HEK293 (cell line): ENCODE measurements at regions not wholly inside any gene's neighbourhood (a gene's known extent, or its start where the extent isn't known, plus 50 kb on each side); places are given as distances from the start of the nearest gene placed in this dataset.

Experiments used
- CTCF ChIA-PET: fragments of 350-600 bp; formaldehyde crosslinking; extraction: SDS; loops from one replicate; lab custom pipeline; 2021; ENCODE audit warnings: antibody characterized with exemption; lab: Yijun Ruan, JAX
- POLR2A ChIA-PET: fragments of 300-600 bp; formaldehyde crosslinking; extraction: SDS; loops from one replicate; lab custom pipeline; 2020; ENCODE audit warnings: antibody characterized with exemption, inconsistent platforms; lab: Yijun Ruan, JAX
- H3K27ac ChIP-seq: fragments of 200-500 bp; sonication (Bioruptor generic); 2 replicates; pipeline ENCODE4 v1.5.1; 2014; ENCODE audit warnings: low read depth, low read length, control low read depth, inconsistent platforms; ENCODE audit errors: extremely low read depth
- H3K36me3 ChIP-seq, 2 experiments: fragments of 200-500 bp in 1 of 2; sonication (Bioruptor generic) in 1 of 2; 1 replicate in 1 of 2; 2 replicates in 1 of 2; pipeline ENCODE4 v1.5.1; 2014 to 2017; ENCODE audit warnings: inconsistent platforms in 2 of 2, low read length in 2 of 2; ENCODE audit not compliant: control insufficient read depth in 2 of 2, insufficient read depth in 1 of 2
- H3K4me1 ChIP-seq: fragments of 200-500 bp; sonication (Bioruptor generic); 2 replicates; pipeline ENCODE4 v1.5.1; 2014; ENCODE audit warnings: mild to moderate bottlenecking, low read length, inconsistent platforms; ENCODE audit not compliant: control insufficient read depth, insufficient read depth
- H3K4me3 ChIP-seq: 2 replicates; pipeline ENCODE4 v1.5.1; 2011; ENCODE audit warnings: low read depth, mild to moderate bottlenecking, control low read depth, low read length, moderate library complexity
- H3K9me3 ChIP-seq: fragments of 200-500 bp; sonication (Bioruptor generic); 2 replicates; pipeline ENCODE4 v1.5.1; 2014; ENCODE audit warnings: low read depth, low read length, inconsistent platforms; ENCODE audit not compliant: control insufficient read depth, insufficient read depth
- AEBP2 ChIP-seq: fragments of 450-650 bp; formaldehyde crosslinking; IDR thresholded peaks from 2 replicates; pipeline ENCODE4 v1.5.1; 2016; ENCODE audit warnings: missing biosample characterization, missing genetic modification characterization, borderline replicate concordance
- HOXC10 ChIP-seq: sonication (generic); formaldehyde crosslinking; IDR thresholded peaks from 2 replicates; pipeline ENCODE4 v1.8.1; 2023; ENCODE audit warnings: mild to moderate bottlenecking, missing genetic modification reagents
- HOXD13 ChIP-seq: sonication (generic); formaldehyde crosslinking; IDR thresholded peaks from 2 replicates; pipeline ENCODE4 v1.8.0; 2022; ENCODE audit warnings: missing genetic modification reagents, borderline replicate concordance
- IKZF3 ChIP-seq: fragments of 450-650 bp; IDR thresholded peaks from 2 replicates; pipeline ENCODE4 v1.5.0; 2018; ENCODE audit warnings: missing biosample characterization, mild to moderate bottlenecking, missing genetic modification characterization, moderate library complexity
- MEIS1 ChIP-seq: sonication (generic); formaldehyde crosslinking; IDR thresholded peaks from 2 replicates; pipeline ENCODE4 v1.8.1; 2022; ENCODE audit warnings: missing genetic modification reagents, mild to moderate bottlenecking, borderline replicate concordance
- OSR2 ChIP-seq: fragments of 450-650 bp; formaldehyde crosslinking; IDR thresholded peaks from 2 replicates; pipeline ENCODE4 v1.5.1; 2016; ENCODE audit warnings: missing biosample characterization, missing genetic modification characterization
- ZBTB10 ChIP-seq: fragments of 450-650 bp; formaldehyde crosslinking; IDR thresholded peaks from 2 replicates; pipeline ENCODE4 v1.5.1; 2016; ENCODE audit warnings: missing biosample characterization, missing genetic modification characterization
- ZBTB49 ChIP-seq: fragments of 450-650 bp; formaldehyde crosslinking; IDR thresholded peaks from 2 replicates; pipeline ENCODE4 v1.5.1; 2016; ENCODE audit warnings: missing biosample characterization, missing genetic modification characterization, low read depth
- ZNF121 ChIP-seq: fragments of 450-650 bp; formaldehyde crosslinking; IDR thresholded peaks from 2 replicates; pipeline ENCODE4 v1.5.1; 2016; ENCODE audit warnings: missing biosample characterization, missing genetic modification characterization
- ZNF132 ChIP-seq: fragments of 450-650 bp; formaldehyde crosslinking; IDR thresholded peaks from 2 replicates; pipeline ENCODE4 v1.5.1; 2017; ENCODE audit warnings: missing biosample characterization, missing genetic modification characterization, borderline replicate concordance
- ZNF24 ChIP-seq: fragments of 450-650 bp; formaldehyde crosslinking; IDR thresholded peaks from 2 replicates; pipeline ENCODE4 v1.5.1; 2016; ENCODE audit warnings: missing biosample characterization, missing genetic modification characterization
- ZNF280C ChIP-seq: fragments of 450-650 bp; formaldehyde crosslinking; IDR thresholded peaks from 2 replicates; pipeline ENCODE4 v1.5.1; 2016; ENCODE audit warnings: missing biosample characterization, missing genetic modification characterization
- ZNF629 ChIP-seq: fragments of 450-650 bp; formaldehyde crosslinking; IDR thresholded peaks from 2 replicates; pipeline ENCODE4 v1.5.1; 2017; ENCODE audit warnings: missing biosample characterization, missing genetic modification characterization
- ZNF645 ChIP-seq: fragments of 450-650 bp; formaldehyde crosslinking; IDR thresholded peaks from 2 replicates; pipeline ENCODE4; 2016; ENCODE audit warnings: missing biosample characterization, missing genetic modification characterization
- ZNF654 ChIP-seq: fragments of 450-650 bp; formaldehyde crosslinking; IDR thresholded peaks from 2 replicates; pipeline ENCODE4 v1.5.1; 2016; ENCODE audit warnings: low read depth, missing biosample characterization, missing genetic modification characterization
- ZNF660 ChIP-seq: fragments of 450-650 bp; IDR thresholded peaks from 2 replicates; pipeline ENCODE4 v1.5.1; 2018; ENCODE audit warnings: missing biosample characterization, mild to moderate bottlenecking, missing genetic modification characterization
- ZNF670 ChIP-seq: fragments of 450-650 bp; formaldehyde crosslinking; IDR thresholded peaks from 2 replicates; pipeline ENCODE4 v1.5.1; 2016; ENCODE audit warnings: missing biosample characterization, missing genetic modification characterization, low read depth
- ZNF701 ChIP-seq: fragments of 450-650 bp; formaldehyde crosslinking; IDR thresholded peaks from 2 replicates; pipeline ENCODE4 v1.5.1; 2016; ENCODE audit warnings: missing biosample characterization, missing genetic modification characterization
- ZNF785 ChIP-seq: fragments of 450-650 bp; formaldehyde crosslinking; IDR thresholded peaks from 2 replicates; pipeline ENCODE4 v1.5.1; 2016; ENCODE audit warnings: missing biosample characterization, missing genetic modification characterization
- ZNF837 ChIP-seq: fragments of 450-650 bp; formaldehyde crosslinking; IDR thresholded peaks from 2 replicates; pipeline ENCODE4 v1.5.1; 2016; ENCODE audit warnings: missing biosample characterization, missing genetic modification characterization
- ZNF843 ChIP-seq: fragments of 450-650 bp; formaldehyde crosslinking; IDR thresholded peaks from 2 replicates; pipeline ENCODE4 v1.5.1; 2016; ENCODE audit warnings: missing biosample characterization, missing genetic modification characterization
- ZSCAN5A ChIP-seq: fragments of 450-650 bp; formaldehyde crosslinking; IDR thresholded peaks from 2 replicates; pipeline ENCODE4 v1.5.1; 2016; ENCODE audit warnings: missing biosample characterization, missing genetic modification characterization
- TF ChIP-seq, protein P1 (sequence below): fragments of 450-650 bp; formaldehyde crosslinking; IDR thresholded peaks from 2 replicates; pipeline ENCODE4 v1.5.1; 2016; ENCODE audit warnings: missing biosample characterization, missing genetic modification characterization

- no peaks in the 10 kb centered on the region for H3K36me3 ChIP-seq
- H3K4me3 ChIP-seq: no peak overlapping the region
- H3K9me3 ChIP-seq: no peaks in the 10 kb centered on the region
- POLR2A ChIA-PET: no interaction called here
- no peak overlapping the region for H3K27ac ChIP-seq
- 0 out of 2 replicates have a peak, but pooled peaks cover 2% of the 10 kb centered on the region for H3K4me1 ChIP-seq
- CTCF ChIA-PET: interaction anchor here (0.6 kb wide), 1 partner anchor 134 kb away, joined by 3 read pairs; no protein-coding TSS in a partner anchor
- TF ChIP-seq OSR2: no peak
- no peak for TF ChIP-seq ZNF132 (tag by site-specific recombination)
- no peak for TF ChIP-seq MEIS1 (CRISPR knock-in tag)
- no peak for TF ChIP-seq ZNF670
- TF ChIP-seq, protein P1, sequence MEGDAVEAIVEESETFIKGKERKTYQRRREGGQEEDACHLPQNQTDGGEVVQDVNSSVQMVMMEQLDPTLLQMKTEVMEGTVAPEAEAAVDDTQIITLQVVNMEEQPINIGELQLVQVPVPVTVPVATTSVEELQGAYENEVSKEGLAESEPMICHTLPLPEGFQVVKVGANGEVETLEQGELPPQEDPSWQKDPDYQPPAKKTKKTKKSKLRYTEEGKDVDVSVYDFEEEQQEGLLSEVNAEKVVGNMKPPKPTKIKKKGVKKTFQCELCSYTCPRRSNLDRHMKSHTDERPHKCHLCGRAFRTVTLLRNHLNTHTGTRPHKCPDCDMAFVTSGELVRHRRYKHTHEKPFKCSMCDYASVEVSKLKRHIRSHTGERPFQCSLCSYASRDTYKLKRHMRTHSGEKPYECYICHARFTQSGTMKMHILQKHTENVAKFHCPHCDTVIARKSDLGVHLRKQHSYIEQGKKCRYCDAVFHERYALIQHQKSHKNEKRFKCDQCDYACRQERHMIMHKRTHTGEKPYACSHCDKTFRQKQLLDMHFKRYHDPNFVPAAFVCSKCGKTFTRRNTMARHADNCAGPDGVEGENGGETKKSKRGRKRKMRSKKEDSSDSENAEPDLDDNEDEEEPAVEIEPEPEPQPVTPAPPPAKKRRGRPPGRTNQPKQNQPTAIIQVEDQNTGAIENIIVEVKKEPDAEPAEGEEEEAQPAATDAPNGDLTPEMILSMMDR: no peak
- no peak for TF ChIP-seq HOXC10 (CRISPR knock-in tag)
- TF ChIP-seq IKZF3 (tag by site-specific recombination): no peak
- TF ChIP-seq AEBP2 (tag by site-specific recombination): no peak
- no peak for TF ChIP-seq ZNF121
- TF ChIP-seq ZNF280C (tag by site-specific recombination): no peak
- TF ChIP-seq ZBTB10 (tag by site-specific recombination): no peak
- no peak for TF ChIP-seq ZNF629
Observed at GRCh38 chr9:86548220-86548619, 194.0 kb upstream of the TUT7 start.

GRCh38 chr9:86547571-86547970, 193.4 kb upstream of the TUT7 start:
- H3K36me3 ChIP-seq: no peaks in the 10 kb centered on the region
- no peaks in the 10 kb centered on the region for H3K9me3 ChIP-seq
- CTCF ChIA-PET: no interaction called here
- H3K4me3 ChIP-seq: no peak overlapping the region
- H3K27ac ChIP-seq: no peak overlapping the region
- POLR2A ChIA-PET: no interaction called here
- H3K4me1 ChIP-seq: 0 out of 2 replicates have a peak, but pooled peaks cover 2% of the 10 kb centered on the region
- no peak for TF ChIP-seq ZNF785 (tag by site-specific recombination)
- TF ChIP-seq ZNF843 (tag by site-specific recombination): no peak
- TF ChIP-seq ZNF701 (tag by site-specific recombination): no peak
- TF ChIP-seq ZNF837 (tag by site-specific recombination): no peak
- TF ChIP-seq ZNF654 (tag by site-specific recombination): no peak
- TF ChIP-seq ZNF645 (tag by site-specific recombination): no peak
- no peak for TF ChIP-seq HOXD13 (CRISPR knock-in tag)
- TF ChIP-seq ZBTB49: no peak
- no peak for TF ChIP-seq ZNF660 (tag by site-specific recombination)
- no peak for TF ChIP-seq ZSCAN5A
- TF ChIP-seq ZNF24 (tag by site-specific recombination): no peak
